Endothelial cell of umbilical vein (primary cell): ENCODE measurements at regions not wholly inside any gene's neighbourhood (a gene's known extent, or its start where the extent isn't known, plus 50 kb on each side); places are given as distances from the start of the nearest gene placed in this dataset.

Source experiments
- GATA2 ChIP-seq: IDR thresholded peaks from 2 replicates; pipeline ENCODE4 v1.7.0; 2011; ENCODE audit warnings: low read depth, mild to moderate bottlenecking, moderate library complexity, mixed read lengths, low read length; ENCODE audit not compliant: insufficient read length, insufficient read depth
- TF ChIP-seq, protein P1 (sequence below), 2 donors: IDR thresholded peaks; 1 replicate in 1 of 2; 2 replicates in 1 of 2; pipeline ENCODE4 v1.5.1; 2011; ENCODE audit warnings: low read length in 2 of 2, mild to moderate bottlenecking in 2 of 2, moderate library complexity in 2 of 2, control low read depth in 1 of 2, inconsistent platforms in 1 of 2, low read depth in 1 of 2; ENCODE audit not compliant: insufficient read depth in 1 of 2; ENCODE audit errors: extremely low read depth in 1 of 2
- TF ChIP-seq, protein P2 (sequence below): IDR thresholded peaks from 2 replicates; pipeline ENCODE4 v1.6.1; 2011; ENCODE audit not compliant: insufficient read depth, insufficient read length

DNA sequence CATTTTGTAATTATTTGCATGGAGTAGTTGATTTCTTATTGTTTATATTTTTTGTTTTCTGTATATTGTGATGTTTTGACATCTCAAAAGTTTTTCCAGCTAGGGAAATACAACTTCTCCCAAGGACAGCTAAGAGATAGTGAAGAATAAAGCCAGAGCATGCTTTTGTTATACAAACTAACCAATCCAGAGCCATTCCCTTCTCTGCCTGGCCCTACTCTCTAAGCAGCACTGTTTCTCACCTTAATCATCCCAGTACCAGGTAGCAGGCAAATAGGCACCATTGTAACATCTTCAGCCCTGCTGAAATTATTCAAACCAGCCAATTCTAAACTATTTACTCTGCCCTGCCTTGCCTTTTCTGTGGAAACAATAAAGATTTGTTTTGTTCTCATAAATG lies 1063.4 kb upstream of the CHAC2 start:
- TF ChIP-seq GATA2, result no peak
- TF ChIP-seq, protein P1, sequence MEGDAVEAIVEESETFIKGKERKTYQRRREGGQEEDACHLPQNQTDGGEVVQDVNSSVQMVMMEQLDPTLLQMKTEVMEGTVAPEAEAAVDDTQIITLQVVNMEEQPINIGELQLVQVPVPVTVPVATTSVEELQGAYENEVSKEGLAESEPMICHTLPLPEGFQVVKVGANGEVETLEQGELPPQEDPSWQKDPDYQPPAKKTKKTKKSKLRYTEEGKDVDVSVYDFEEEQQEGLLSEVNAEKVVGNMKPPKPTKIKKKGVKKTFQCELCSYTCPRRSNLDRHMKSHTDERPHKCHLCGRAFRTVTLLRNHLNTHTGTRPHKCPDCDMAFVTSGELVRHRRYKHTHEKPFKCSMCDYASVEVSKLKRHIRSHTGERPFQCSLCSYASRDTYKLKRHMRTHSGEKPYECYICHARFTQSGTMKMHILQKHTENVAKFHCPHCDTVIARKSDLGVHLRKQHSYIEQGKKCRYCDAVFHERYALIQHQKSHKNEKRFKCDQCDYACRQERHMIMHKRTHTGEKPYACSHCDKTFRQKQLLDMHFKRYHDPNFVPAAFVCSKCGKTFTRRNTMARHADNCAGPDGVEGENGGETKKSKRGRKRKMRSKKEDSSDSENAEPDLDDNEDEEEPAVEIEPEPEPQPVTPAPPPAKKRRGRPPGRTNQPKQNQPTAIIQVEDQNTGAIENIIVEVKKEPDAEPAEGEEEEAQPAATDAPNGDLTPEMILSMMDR (IDR thresholded peaks at IDR 0.05; ENCODE audit: extremely low read depth in 1 of 2, insufficient read depth in 1 of 2, low read depth in 1 of 2, low read length in 2 of 2), result no peak
- TF ChIP-seq, protein P2, sequence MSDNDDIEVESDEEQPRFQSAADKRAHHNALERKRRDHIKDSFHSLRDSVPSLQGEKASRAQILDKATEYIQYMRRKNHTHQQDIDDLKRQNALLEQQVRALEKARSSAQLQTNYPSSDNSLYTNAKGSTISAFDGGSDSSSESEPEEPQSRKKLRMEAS, result no peak
